Lower leg skin (tissue), 4 donors: ENCODE measurements at regions not wholly inside any gene's neighbourhood (a gene's known extent, or its start where the extent isn't known, plus 50 kb on each side); places are given as distances from the start of the nearest gene placed in this dataset.
A peak's percentile ranks its signal among the peaks of the same experiment; 100 is the strongest.

Source experiments
- DNase-seq, 2 donors: peaks; one replicate each; pipeline ENCODE4 v3.0.0-alpha.2; 2019; ENCODE audit warnings: low spot score in 2 of 2
- H3K4me3 ChIP-seq: fragments of 200-600 bp; sonication (generic); 2 replicates; pipeline ENCODE4 v1.5.1; 2017; ENCODE audit warnings: mild to moderate bottlenecking, low read depth; ENCODE audit not compliant: poor library complexity, severe bottlenecking
- CTCF ChIP-seq, 3 donors: fragments of 450-650 bp; IDR thresholded peaks; one replicate each; pipeline ENCODE4 v1.5.1; 2016; ENCODE audit warnings: antibody characterized with exemption in 3 of 3, mild to moderate bottlenecking in 3 of 3, moderate library complexity in 2 of 3
- POLR2A ChIP-seq, 2 donors: fragments of 450-650 bp; IDR thresholded peaks; one replicate each; pipeline ENCODE4 v1.6.1; 2016 to 2017; ENCODE audit warnings: antibody characterized with exemption in 2 of 2, mild to moderate bottlenecking in 1 of 2, moderate library complexity in 1 of 2
- WGBS, 2 donors: methylation state at CpG; one replicate each; pipeline ENCODE4 v1.1.5; 2018; 5-methylcytosine and 5-hydroxymethylcytosine counted together
- intact Hi-C: fragments of 100-400 bp; cut with DNase I; formaldehyde crosslinking; loops from one replicate; pipeline ENCODE4 v1.15.0; 2023; ENCODE audit warnings: low total_unique reads

- no peak for DNase-seq
- no peak overlapping the region for H3K4me3 ChIP-seq
- intact Hi-C loops: no loop called here
- TF ChIP-seq CTCF (IDR thresholded peaks at IDR 0.05) (peak in 1 of 3 donors; percentile 26), POLR2A (IDR thresholded peaks at IDR 0.05) (no peak)
These were observed 70.1 kb upstream of the PTGFR start for GRCh38 chr1:78420688-78421087.

GRCh38 chr1:78424720-78425119 lies 66.1 kb upstream of the PTGFR start:
- no peak for DNase-seq
- H3K4me3 ChIP-seq: no peak overlapping the region
- 86% methylated on average over 5 of the region's 5 CpGs for WGBS, 2 donors
- TF ChIP-seq CTCF (IDR thresholded peaks at IDR 0.05): no peak
- no peak for TF ChIP-seq POLR2A (IDR thresholded peaks at IDR 0.05)
- intact Hi-C loops: no loop called here

- TF ChIP-seq POLR2A (IDR thresholded peaks at IDR 0.05): no peak
- TF ChIP-seq CTCF (IDR thresholded peaks at IDR 0.05): no peak
- intact Hi-C loops: no loop called here
- 46 to 49% methylated on average over 4 of the region's 4 CpGs for WGBS, 2 donors
- no peak for DNase-seq
- H3K4me3 ChIP-seq: no peak overlapping the region
These were observed 64.4 kb upstream of the PTGFR start for GRCh38 chr1:78426408-78426807.

GRCh38 chr1:78427506-78427905 lies 63.3 kb upstream of the PTGFR start:
- no peak for TF ChIP-seq POLR2A (IDR thresholded peaks at IDR 0.05)
- TF ChIP-seq CTCF (IDR thresholded peaks at IDR 0.05): no peak
- no peak for DNase-seq
- 28 to 36% methylated on average over 2 of the region's 2 CpGs for WGBS, 2 donors
- H3K4me3 ChIP-seq: no peak overlapping the region
- intact Hi-C loops: no loop called here

GRCh38 chr1:78432016-78432415 lies 58.8 kb upstream of the PTGFR start:
- 58 to 59% methylated on average over 1 of the region's 1 CpG for WGBS, 2 donors

More at GRCh38 chr1:78432016-78432415, 58.8 kb upstream of the PTGFR start:
- DNase-seq: no peak
- intact Hi-C loops: no loop called here
- no peak for TF ChIP-seq CTCF (IDR thresholded peaks at IDR 0.05)
- no peak for TF ChIP-seq POLR2A (IDR thresholded peaks at IDR 0.05)
- H3K4me3 ChIP-seq: no peak overlapping the region
